PC-3 (cell line): ENCODE measurements at regions not wholly inside any gene's neighbourhood (a gene's known extent, or its start where the extent isn't known, plus 50 kb on each side); places are given as distances from the start of the nearest gene placed in this dataset.

ENCODE experiments used
- ATAC-seq: fragments of 200-7000 bp; cut with Tn5 transposase; 2 replicates; pipeline ENCODE4 v1.9.1; 2020; ENCODE audit warnings: mild to moderate bottlenecking, moderate library complexity
- BruUV-seq: library from RNA; stranded (reverse); fragments of 400-500 nt; replicated peaks from 2 replicates; lab custom pipeline; 2021; lab: Mats Ljungman, UMichigan
- CTCF ChIA-PET: fragments of 300-600 bp; sonication (Branson Sonifier 250); formaldehyde crosslinking; loops from one replicate; lab custom pipeline; 2022; ENCODE audit warnings: antibody characterized with exemption; lab: Charles Lee
- POLR2A ChIA-PET: fragments of 300-600 bp; sonication (Branson Sonifier 250); formaldehyde crosslinking; loops from one replicate; lab custom pipeline; 2022; ENCODE audit warnings: antibody characterized with exemption; ENCODE audit not compliant: unreplicated experiment; lab: Charles Lee
- DNase-seq: peaks from one replicate; pipeline ENCODE4 v3.0.0-alpha.2; 2015
- H2AFZ ChIP-seq: fragments of 300-600 bp; sonication (generic); 2 replicates; pipeline ENCODE4 v1.6.0; 2016; ENCODE audit warnings: antibody characterized with exemption, low read length
- H3F3A ChIP-seq: fragments of 300-600 bp; sonication (generic); one replicate; pipeline ENCODE4 v1.6.0; 2017; ENCODE audit warnings: antibody characterized with exemption, low read length, control low read depth, mild to moderate bottlenecking; ENCODE audit not compliant: unreplicated experiment
- H3K27ac ChIP-seq: fragments of 300-600 bp; sonication (generic); 2 replicates; pipeline ENCODE4 v1.5.1; 2016; ENCODE audit warnings: mild to moderate bottlenecking, low read length
- H3K27me3 ChIP-seq: fragments of 300-600 bp; sonication (generic); 2 replicates; pipeline ENCODE4 v1.6.1; 2016; ENCODE audit warnings: low read length, mixed read lengths
- H3K36me3 ChIP-seq: fragments of 300-600 bp; sonication (generic); 2 replicates; pipeline ENCODE4 v1.6.1; 2016; ENCODE audit warnings: low read depth, mixed run types, low read length, mixed read lengths
- H3K4me1 ChIP-seq: fragments of 300-600 bp; sonication (generic); 2 replicates; pipeline ENCODE4 v1.5.1; 2016; ENCODE audit warnings: low read length; ENCODE audit not compliant: insufficient read depth
- H3K4me2 ChIP-seq: fragments of 300-600 bp; sonication (generic); 2 replicates; pipeline ENCODE4 v1.6.0; 2016; ENCODE audit warnings: low read length
- H3K4me3 ChIP-seq: fragments of 300-600 bp; sonication (generic); 2 replicates; pipeline ENCODE4 v1.5.1; 2016; ENCODE audit warnings: mild to moderate bottlenecking, low read length, mixed read lengths
- H3K79me2 ChIP-seq: fragments of 300-600 bp; sonication (generic); 2 replicates; pipeline ENCODE4 v1.6.1; 2017; ENCODE audit warnings: low read length, mixed read lengths
- H3K9ac ChIP-seq: fragments of 300-600 bp; sonication (generic); 2 replicates; pipeline ENCODE4 v1.6.0; 2016; ENCODE audit warnings: mild to moderate bottlenecking, low read length
- H3K9me2 ChIP-seq: fragments of 300-600 bp; sonication (generic); replicated peaks from 2 replicates; pipeline ENCODE4 v1.6.1; 2016; ENCODE audit warnings: mixed run types, low read length, mixed read lengths
- H3K9me3 ChIP-seq: fragments of 300-600 bp; sonication (generic); 2 replicates; pipeline ENCODE4 v1.6.1; 2016; ENCODE audit warnings: low read length, mixed read lengths
- H4K20me1 ChIP-seq: fragments of 300-600 bp; sonication (generic); 2 replicates; pipeline ENCODE4 v1.6.1; 2016; ENCODE audit warnings: low read length, mixed read lengths
- EZH2 ChIP-seq: fragments of 300-600 bp; sonication (generic); IDR thresholded peaks from one replicate; pipeline ENCODE4 v1.6.1; 2017; ENCODE audit warnings: antibody characterized with exemption, mild to moderate bottlenecking, low read length; ENCODE audit not compliant: unreplicated experiment
- EZH2phosphoT487 ChIP-seq: fragments of 300-600 bp; sonication (generic); IDR thresholded peaks from 2 replicates; pipeline ENCODE4 v1.6.1; 2018; ENCODE audit warnings: mild to moderate bottlenecking, antibody characterized with exemption, low read length, borderline replicate concordance
- intact Hi-C: fragments of 100-400 bp; cut with micrococcal nuclease; formaldehyde crosslinking; loops from 2 replicates; pipeline ENCODE4 v1.9.0; 2023
- TF ChIP-seq, protein P1 (sequence below): fragments of 300-600 bp; sonication (generic); conservative IDR thresholded peaks from 2 replicates; pipeline ENCODE4 v1.5.1; 2017; ENCODE audit warnings: antibody characterized with exemption, low read depth, mild to moderate bottlenecking, low read length

- ChIA-PET CTCF (no interaction called here), POLR2A (no interaction called here)
- no peaks in the 10 kb centered on the region for H3K9me3 ChIP-seq
- TF ChIP-seq EZH2, result no peak
- TF ChIP-seq, protein P1, sequence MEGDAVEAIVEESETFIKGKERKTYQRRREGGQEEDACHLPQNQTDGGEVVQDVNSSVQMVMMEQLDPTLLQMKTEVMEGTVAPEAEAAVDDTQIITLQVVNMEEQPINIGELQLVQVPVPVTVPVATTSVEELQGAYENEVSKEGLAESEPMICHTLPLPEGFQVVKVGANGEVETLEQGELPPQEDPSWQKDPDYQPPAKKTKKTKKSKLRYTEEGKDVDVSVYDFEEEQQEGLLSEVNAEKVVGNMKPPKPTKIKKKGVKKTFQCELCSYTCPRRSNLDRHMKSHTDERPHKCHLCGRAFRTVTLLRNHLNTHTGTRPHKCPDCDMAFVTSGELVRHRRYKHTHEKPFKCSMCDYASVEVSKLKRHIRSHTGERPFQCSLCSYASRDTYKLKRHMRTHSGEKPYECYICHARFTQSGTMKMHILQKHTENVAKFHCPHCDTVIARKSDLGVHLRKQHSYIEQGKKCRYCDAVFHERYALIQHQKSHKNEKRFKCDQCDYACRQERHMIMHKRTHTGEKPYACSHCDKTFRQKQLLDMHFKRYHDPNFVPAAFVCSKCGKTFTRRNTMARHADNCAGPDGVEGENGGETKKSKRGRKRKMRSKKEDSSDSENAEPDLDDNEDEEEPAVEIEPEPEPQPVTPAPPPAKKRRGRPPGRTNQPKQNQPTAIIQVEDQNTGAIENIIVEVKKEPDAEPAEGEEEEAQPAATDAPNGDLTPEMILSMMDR, result no peak
- TF ChIP-seq EZH2phosphoT487, result no peak
- ATAC-seq (no peak), DNase-seq (no peak)
- H3K36me3 ChIP-seq, result no peaks in the 10 kb centered on the region
- no peak overlapping the region for H3K4me2 ChIP-seq
- no TSS peak for BruUV-seq
- no peak overlapping the region for H3K4me3 ChIP-seq
- H3K27ac ChIP-seq, result no peak overlapping the region
- H3F3A ChIP-seq, result no peaks in the 10 kb centered on the region
- no peaks in the 10 kb centered on the region for H3K9me2 ChIP-seq
- intact Hi-C loops, result no loop called here
- no peak overlapping the region for H2AFZ ChIP-seq
- H4K20me1 ChIP-seq, result no peaks in the 10 kb centered on the region
- no peaks in the 10 kb centered on the region for H3K27me3 ChIP-seq
- peaks cover 7% of the 10 kb centered on the region; the same call in 1 of the 2 replicates for H3K4me1 ChIP-seq
- no peak overlapping the region for H3K9ac ChIP-seq
- no peaks in the 10 kb centered on the region for H3K79me2 ChIP-seq
Observed at GRCh38 chr10:106251573-106251972, 912.9 kb downstream of the SORCS1 start.

DNA sequence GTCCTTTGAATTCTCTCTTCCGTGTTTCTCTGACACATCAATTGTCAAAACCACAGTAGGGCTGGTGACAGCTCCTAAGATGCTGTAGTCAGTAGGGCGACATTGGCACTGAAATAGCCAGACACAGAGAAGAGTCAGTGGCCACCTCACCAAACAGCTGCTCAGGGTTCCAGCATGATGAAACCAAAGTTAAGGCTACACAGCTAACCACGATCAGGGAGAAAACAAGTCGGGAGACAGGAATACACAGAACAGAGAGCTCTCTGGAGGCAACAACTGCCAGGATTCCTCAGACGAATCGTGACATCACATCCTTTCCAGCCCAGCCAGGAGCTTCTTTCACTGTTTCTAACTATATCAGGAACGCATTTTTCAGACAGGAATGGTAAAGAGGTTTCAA, 922.2 kb downstream of the SORCS1 start:
- intact Hi-C loops, result no loop called here
- BruUV-seq, result no TSS peak
- ChIA-PET POLR2A (no interaction called here), CTCF (no interaction called here)
- Histone ChIP-seq H3K79me2 (no peaks in the 10 kb centered on the region), H3K4me2 (peak overlapping the region; percentile 10; the same call in 1 of the 2 replicates), H3K36me3 (no peaks in the 10 kb centered on the region), H3K27ac (no peak overlapping the region), H3F3A (no peaks in the 10 kb centered on the region), H3K4me3 (no peak overlapping the region), H3K9me2 (no peaks in the 10 kb centered on the region), H3K4me1 (no peaks in the 10 kb centered on the region), H3K9me3 (no peaks in the 10 kb centered on the region), H3K27me3 (no peaks in the 10 kb centered on the region), H3K9ac (no peak overlapping the region), H2AFZ (peak overlapping the region; percentile 61; the same call in 1 of the 2 replicates), H4K20me1 (no peaks in the 10 kb centered on the region)
- TF ChIP-seq EZH2, result no peak
- TF ChIP-seq, protein P1, result no peak
- no peak for TF ChIP-seq EZH2phosphoT487
- ATAC-seq, result no peak
- DNase-seq, result no peak

DNA sequence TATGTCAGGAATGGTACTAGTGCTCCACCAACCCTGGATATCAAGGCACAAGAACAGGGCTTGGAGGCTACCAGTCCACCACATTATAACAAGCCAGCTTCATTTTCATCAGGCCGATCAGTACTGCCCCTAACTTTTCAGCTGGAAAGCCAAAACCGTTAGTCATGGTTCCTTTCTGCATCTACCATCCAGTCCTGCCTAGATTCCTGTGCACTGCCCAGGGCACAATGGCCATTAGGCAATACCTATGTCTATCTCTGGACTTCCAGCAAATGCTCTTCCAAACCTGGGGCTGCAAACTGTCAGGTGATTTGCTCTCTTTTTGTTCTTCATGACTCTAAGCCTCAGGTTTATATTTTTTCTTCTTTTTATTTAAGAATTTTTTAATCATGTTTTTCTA, 937.7 kb downstream of the SORCS1 start:
- no peaks in the 10 kb centered on the region for H3F3A ChIP-seq
- CTCF ChIA-PET, result no interaction called here
- peak overlapping the region; percentile 42; the same call in 1 of the 2 replicates for H3K27ac ChIP-seq
- ATAC-seq, result no peak
- H3K9ac ChIP-seq, result no peak overlapping the region
- no peaks in the 10 kb centered on the region for H3K9me3 ChIP-seq
- POLR2A ChIA-PET, result no interaction called here
- no peaks in the 10 kb centered on the region for H3K36me3 ChIP-seq
- no TSS peak for BruUV-seq
- no peaks in the 10 kb centered on the region for H3K27me3 ChIP-seq
- no peaks in the 10 kb centered on the region for H4K20me1 ChIP-seq
- H3K4me3 ChIP-seq, result no peak overlapping the region
- intact Hi-C loops, result no loop called here
- peak; percentile 8 for DNase-seq
- H3K79me2 ChIP-seq, result no peaks in the 10 kb centered on the region
- H2AFZ ChIP-seq, result no peak overlapping the region
- TF ChIP-seq, protein P1, result no peak
- TF ChIP-seq EZH2phosphoT487 (no peak), EZH2 (no peak)
- H3K9me2 ChIP-seq, result no peaks in the 10 kb centered on the region
- H3K4me1 ChIP-seq, result peaks cover 24% of the 10 kb centered on the region
- peak overlapping the region; percentile 2; the same call in 1 of the 2 replicates for H3K4me2 ChIP-seq
